Sigmoid colon (tissue), 6 donors: ENCODE measurements at regions not wholly inside any gene's neighbourhood (a gene's known extent, or its start where the extent isn't known, plus 50 kb on each side); places are given as distances from the start of the nearest gene placed in this dataset.
A peak's percentile ranks its signal among the peaks of the same experiment; 100 is the strongest.
"Not testable (repeated sequence)": the region's sequence is repeated elsewhere in the genome, so short reads cannot be mapped to it uniquely, and the experiment has no call there.

Source experiments
- DNase-seq: peaks from one replicate; pipeline ENCODE4 v3.0.0-alpha.2; 2019
- H3K27ac ChIP-seq, 4 donors: fragments of 200-600 bp; sonication (generic); one replicate each; pipeline ENCODE4 v1.5.1; 2016 to 2019; ENCODE audit warnings: mild to moderate bottlenecking in 1 of 4
- H3K27me3 ChIP-seq, 3 donors: fragments of 200-600 bp; sonication (generic); one replicate each; pipeline ENCODE4 v1.5.1; 2019; ENCODE audit warnings: mild to moderate bottlenecking in 1 of 3
- H3K36me3 ChIP-seq, 4 donors: fragments of 200-600 bp; sonication (generic); one replicate each; pipeline ENCODE4 v1.5.1; 2016 to 2019
- H3K4me1 ChIP-seq, 4 donors: fragments of 200-600 bp; sonication (generic); one replicate each; pipeline ENCODE4 v1.5.1; 2017 to 2019
- H3K4me3 ChIP-seq, 4 donors: fragments of 200-600 bp; sonication (generic); one replicate each; pipeline ENCODE4 v1.5.1; 2017 to 2019; ENCODE audit warnings: mild to moderate bottlenecking in 2 of 4, moderate library complexity in 1 of 4
- H3K9me3 ChIP-seq, 4 donors: fragments of 200-600 bp in 3 of 4; sonication (generic) in 3 of 4; one replicate each; pipeline versions ENCODE4 v1.5.1 to v1.6.1; 2013 to 2019
- CTCF ChIP-seq, 4 experiments: fragments of 450-650 bp in 3 of 4; fragments of 200-600 bp in 1 of 4; IDR thresholded peaks; one replicate each; pipeline ENCODE4 v1.5.1; 2016 to 2019; ENCODE audit warnings: antibody characterized with exemption in 4 of 4, mild to moderate bottlenecking in 3 of 4, moderate library complexity in 2 of 4
- EP300 ChIP-seq, 4 donors: sonication (generic); formaldehyde crosslinking; IDR thresholded peaks; one replicate each; pipeline ENCODE4 v1.6.1; 2017; ENCODE audit warnings: antibody characterized with exemption in 4 of 4
- POLR2A ChIP-seq, 2 donors: fragments of 450-650 bp; IDR thresholded peaks; one replicate each; pipeline ENCODE4 v1.6.1; 2016; ENCODE audit warnings: antibody characterized with exemption in 2 of 2, mild to moderate bottlenecking in 2 of 2, moderate library complexity in 2 of 2
- POLR2AphosphoS5 ChIP-seq, 4 donors: sonication (generic); formaldehyde crosslinking; IDR thresholded peaks; one replicate each; pipeline ENCODE4 v1.6.1; 2017; ENCODE audit warnings: antibody characterized with exemption in 4 of 4
- whole genome bisulfite sequencing, 2 donors: extraction: QIAGEN DNeasy Blood & Tissue Kit; methylation state at CpG; one replicate each; pipeline ENCODE4 v1.1.7; 2013; 5-methylcytosine and 5-hydroxymethylcytosine counted together
- intact Hi-C: fragments of 100-400 bp; cut with DNase I; formaldehyde crosslinking; loops from one replicate; pipeline ENCODE4 v1.15.1; 2023
- donor health status: healthy with polysubstance abuse.
- donor health status: healthy.

- peaks cover 0 to 36% (median 23%) of the 10 kb centered on the region in 4 donors for H3K4me1 ChIP-seq
- intact Hi-C loops: loop anchor here (1.0 kb wide), 2 partner anchors 114 to 144 kb away; no protein-coding TSS in a partner anchor
- no peak for TF ChIP-seq POLR2AphosphoS5 (IDR thresholded peaks at IDR 0.05)
- no peak for TF ChIP-seq CTCF (IDR thresholded peaks at IDR 0.05)
- TF ChIP-seq POLR2A (IDR thresholded peaks at IDR 0.05): no peak
- no peak for TF ChIP-seq EP300 (IDR thresholded peaks at IDR 0.05)
- H3K4me3 ChIP-seq: peak overlapping the region in 3 of 4 donors; percentile 33 to 62 (median 57)
- peaks cover 10 to 43% (median 18%) of the 10 kb centered on the region in 3 donors for H3K27me3 ChIP-seq
- H3K27ac ChIP-seq: peak overlapping the region in 1 of 4 donors; percentile 14
- no peaks in the 10 kb centered on the region for H3K36me3 ChIP-seq
- no peaks in the 10 kb centered on the region for H3K9me3 ChIP-seq
- DNase-seq: no peak
- 34 to 36% methylated on average over 40 of the region's 40 CpGs for WGBS, 2 donors
Observed at GRCh38 chr19:29873801-29874575, 62.2 kb downstream of the CCNE1 start.

- no peak for TF ChIP-seq CTCF (IDR thresholded peaks at IDR 0.05)
- no peak for TF ChIP-seq POLR2AphosphoS5 (IDR thresholded peaks at IDR 0.05)
- TF ChIP-seq POLR2A (IDR thresholded peaks at IDR 0.05): no peak
- TF ChIP-seq EP300 (IDR thresholded peaks at IDR 0.05): no peak
- peak; percentile 37 for DNase-seq
- intact Hi-C loops: no loop called here
- WGBS, 2 donors: 84 to 91% methylated on average over 7 of the region's 7 CpGs
- H3K4me3 ChIP-seq: no peak overlapping the region
- no peak overlapping the region for H3K27ac ChIP-seq
- peaks cover 10 to 38% (median 23%) of the 10 kb centered on the region in 3 donors for H3K27me3 ChIP-seq
- peaks cover 0 to 36% (median 23%) of the 10 kb centered on the region in 4 donors for H3K4me1 ChIP-seq
- no peaks in the 10 kb centered on the region for H3K9me3 ChIP-seq
- no peaks in the 10 kb centered on the region for H3K36me3 ChIP-seq
Observed at GRCh38 chr19:29875931-29876330, 64.1 kb downstream of the CCNE1 start.

GRCh38 chr19:29876414-29876813 lies 64.6 kb downstream of the CCNE1 start:
- WGBS, 2 donors: 44 to 52% methylated on average over 6 of the region's 6 CpGs

GRCh38 chr19:29876908-29877307 lies 65.1 kb downstream of the CCNE1 start:
- H3K27ac ChIP-seq, intact Hi-C loops, H3K4me3 ChIP-seq, H3K36me3 ChIP-seq, H3K9me3 ChIP-seq: not testable (repeated sequence)
- WGBS, 2 donors: 70 to 90% methylated on average over 4 of the region's 4 CpGs
- Histone ChIP-seq H3K27me3 (peaks cover 10 to 36% (median 23%) of the 10 kb centered on the region in 3 donors), H3K4me1 (peaks cover 0 to 36% (median 23%) of the 10 kb centered on the region in 4 donors)
- DNase-seq: peak; percentile 13

More at GRCh38 chr19:29876414-29876813, 64.6 kb downstream of the CCNE1 start:
- Histone ChIP-seq H3K4me3 (no peak overlapping the region), H3K27ac (no peak overlapping the region), H3K36me3 (no peaks in the 10 kb centered on the region), H3K4me1 (peaks cover 0 to 36% (median 23%) of the 10 kb centered on the region in 4 donors), H3K9me3 (no peaks in the 10 kb centered on the region), H3K27me3 (peaks cover 10 to 37% (median 23%) of the 10 kb centered on the region in 3 donors)
- DNase-seq: no peak
- TF ChIP-seq POLR2AphosphoS5 (IDR thresholded peaks at IDR 0.05) (no peak), EP300 (IDR thresholded peaks at IDR 0.05) (no peak), CTCF (IDR thresholded peaks at IDR 0.05) (no peak), POLR2A (IDR thresholded peaks at IDR 0.05) (no peak)
- intact Hi-C loops: no loop called here

- H3K4me3 ChIP-seq: no peak overlapping the region
- intact Hi-C loops: no loop called here
- peaks cover 0 to 16% (median 8%) of the 10 kb centered on the region in 4 donors for H3K4me1 ChIP-seq
- no peak overlapping the region for H3K27ac ChIP-seq
- peaks cover 0 to 24% (median 7%) of the 10 kb centered on the region in 3 donors for H3K27me3 ChIP-seq
- H3K36me3 ChIP-seq: no peaks in the 10 kb centered on the region
- H3K9me3 ChIP-seq: no peaks in the 10 kb centered on the region
- TF ChIP-seq EP300 (IDR thresholded peaks at IDR 0.05) (no peak), POLR2AphosphoS5 (IDR thresholded peaks at IDR 0.05) (no peak), CTCF (IDR thresholded peaks at IDR 0.05) (no peak), POLR2A (IDR thresholded peaks at IDR 0.05) (no peak)
- no peak for DNase-seq
- 78 to 83% methylated on average over 17 of the region's 17 CpGs for WGBS, 2 donors
Observed at GRCh38 chr19:29878973-29879654, 62.9 kb upstream of the URI1 start.
